ENCODE measurements at regions not wholly inside any gene's neighbourhood (a gene's known extent, or its start where the extent isn't known, plus 50 kb on each side); places are given as distances from the start of the nearest gene placed in this dataset.

GRCh38 chr4:58653251-58653650, 1543.1 kb upstream of the IGFBP7 start:
- TF ChIP-seq CTCF (conservative IDR thresholded peaks at IDR 0.05; ENCODE audit: low read depth in 2 of 2) (no peak), POLR2AphosphoS5 (IDR thresholded peaks at IDR 0.05; ENCODE audit: low read depth) (no peak), CREB1 (CRISPR knock-in tag; IDR thresholded peaks at IDR 0.05; ENCODE audit: low read depth) (no peak), EZH2 (IDR thresholded peaks at IDR 0.05; ENCODE audit: low read depth, unreplicated experiment) (no peak), REST (IDR thresholded peaks at IDR 0.05; ENCODE audit: unreplicated experiment) (no peak), ETS1 (IDR thresholded peaks at IDR 0.05) (no peak)

Measured in GM23338 (cell line).